Upper lobe of right lung (tissue), 1 donor: ENCODE measurements at regions not wholly inside any gene's neighbourhood (a gene's known extent, or its start where the extent isn't known, plus 50 kb on each side); places are given as distances from the start of the nearest gene placed in this dataset.
"Not testable (repeated sequence)": the region's sequence is repeated elsewhere in the genome, so short reads cannot be mapped to it uniquely, and the experiment has no call there.

Experiments
- ATAC-seq: fragments of 200-7000 bp; cut with Tn5 transposase; one replicate; pipeline ENCODE4 v1.9.1; 2020; ENCODE audit warnings: mild to moderate bottlenecking, moderate library complexity
- DNase-seq: peaks from one replicate; pipeline ENCODE4 v3.0.0-alpha.2; 2020
- H3K27ac ChIP-seq: fragments of 200-600 bp; one replicate; pipeline ENCODE4 v1.8.0; 2022
- H3K27me3 ChIP-seq: fragments of 200-600 bp; one replicate; pipeline ENCODE4 v1.8.0; 2022; ENCODE audit warnings: mild to moderate bottlenecking
- H3K36me3 ChIP-seq: fragments of 200-600 bp; one replicate; pipeline ENCODE4 v1.8.0; 2022
- H3K4me1 ChIP-seq: fragments of 200-600 bp; one replicate; pipeline ENCODE4 v1.8.0; 2022
- H3K4me3 ChIP-seq: fragments of 200-600 bp; one replicate; pipeline ENCODE4 v1.8.0; 2022; ENCODE audit warnings: mild to moderate bottlenecking
- H3K9me3 ChIP-seq: fragments of 200-600 bp; one replicate; pipeline ENCODE4 v1.8.0; 2022
- CTCF ChIP-seq: fragments of 200-600 bp; IDR thresholded peaks from one replicate; pipeline ENCODE4 v1.8.0; 2022; ENCODE audit warnings: antibody characterized with exemption
- intact Hi-C: fragments of 100-400 bp; cut with DNase I; formaldehyde crosslinking; loops from one replicate; pipeline ENCODE4 v1.11.0; 2022
- donor health status: DM: no; HTN: yes; CAD: no; lungs with severe emphysema.

GRCh38 chr6:74570044-74570443 is 635.8 kb downstream of the COL12A1 start:
- DNase-seq = no peak
- Histone ChIP-seq H3K4me1 (no peaks in the 10 kb centered on the region), H3K4me3 (no peak overlapping the region), H3K36me3 (no peaks in the 10 kb centered on the region), H3K27ac (no peak overlapping the region), H3K27me3 (no peaks in the 10 kb centered on the region), H3K9me3 (no peaks in the 10 kb centered on the region)
- TF ChIP-seq CTCF = no peak
- intact Hi-C loops = no loop called here
- no peak for ATAC-seq

GRCh38 chr6:74568861-74569260 is 637.0 kb downstream of the COL12A1 start:
- no peak for DNase-seq
- Histone ChIP-seq H3K9me3 (no peaks in the 10 kb centered on the region), H3K27me3 (no peaks in the 10 kb centered on the region), H3K36me3 (no peaks in the 10 kb centered on the region), H3K27ac (no peak overlapping the region), H3K4me3 (no peak overlapping the region), H3K4me1 (no peaks in the 10 kb centered on the region)
- TF ChIP-seq CTCF = no peak
- no peak for ATAC-seq
- intact Hi-C loops = no loop called here

GRCh38 chr6:74567923-74568290 is 637.9 kb downstream of the COL12A1 start:
- H3K36me3 ChIP-seq, H3K4me3 ChIP-seq, ATAC-seq, H3K27ac ChIP-seq, H3K27me3 ChIP-seq, H3K9me3 ChIP-seq, DNase-seq, H3K4me1 ChIP-seq, intact Hi-C loops: not testable (repeated sequence)

GRCh38 chr6:74567281-74567922 is 638.5 kb downstream of the COL12A1 start:
- Histone ChIP-seq H3K4me3 (no peak overlapping the region), H3K4me1 (no peaks in the 10 kb centered on the region), H3K27me3 (no peaks in the 10 kb centered on the region), H3K27ac (no peak overlapping the region), H3K9me3 (no peaks in the 10 kb centered on the region), H3K36me3 (no peaks in the 10 kb centered on the region)
- DNase-seq (no peak), ATAC-seq (no peak)
- intact Hi-C loops = no loop called here
- TF ChIP-seq CTCF = no peak

GRCh38 chr6:74557236-74557635 is 648.6 kb downstream of the COL12A1 start:
- Histone ChIP-seq H3K9me3 (no peaks in the 10 kb centered on the region), H3K27ac (no peak overlapping the region), H3K27me3 (no peaks in the 10 kb centered on the region), H3K4me1 (no peaks in the 10 kb centered on the region), H3K36me3 (no peaks in the 10 kb centered on the region), H3K4me3 (no peak overlapping the region)
- no peak for TF ChIP-seq CTCF
- intact Hi-C loops = no loop called here
- DNase-seq (no peak), ATAC-seq (no peak)

GRCh38 chr6:74554041-74554440 is 651.8 kb downstream of the COL12A1 start:
- no peaks in the 10 kb centered on the region for H3K4me1 ChIP-seq
- no peaks in the 10 kb centered on the region for H3K27me3 ChIP-seq
- H3K4me3 ChIP-seq = no peak overlapping the region
- H3K36me3 ChIP-seq = no peaks in the 10 kb centered on the region
- no peak for TF ChIP-seq CTCF
- intact Hi-C loops = no loop called here
- H3K27ac ChIP-seq = no peak overlapping the region
- no peak for ATAC-seq
- DNase-seq = no peak
- H3K9me3 ChIP-seq = no peaks in the 10 kb centered on the region
